ENCODE measurements at regions not wholly inside any gene's neighbourhood (a gene's known extent, or its start where the extent isn't known, plus 50 kb on each side); places are given as distances from the start of the nearest gene placed in this dataset.

DNA sequence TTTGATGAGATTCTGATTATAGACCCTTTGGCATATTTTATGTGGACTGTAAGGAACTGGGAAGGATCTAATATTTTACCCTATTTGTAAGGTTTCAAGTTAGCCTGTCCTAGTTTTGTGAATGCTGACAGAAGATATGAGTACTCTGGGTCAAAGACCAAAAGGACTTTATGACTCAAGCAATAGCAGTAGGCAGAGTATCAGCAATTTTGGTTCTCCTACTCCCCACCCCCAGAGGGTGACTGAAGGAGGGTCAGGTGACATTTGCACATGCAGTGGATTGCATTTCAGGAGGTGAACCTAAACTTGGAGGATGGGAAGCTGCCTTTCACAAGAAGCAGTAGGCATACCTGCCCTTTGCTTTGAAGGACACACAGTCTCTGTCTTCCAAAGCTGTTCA lies 84.0 kb upstream of the KLF6 start:
- no peaks in the 10 kb centered on the region for H3K36me3 ChIP-seq (ENCODE audit: control insufficient read depth, insufficient read depth, low read length)
- no peaks in the 10 kb centered on the region for H3K36me3 Mint-ChIP-seq (ENCODE audit: insufficient read depth, unreplicated experiment)
- intact Hi-C loops (cut with micrococcal nuclease; ENCODE audit: unreplicated experiment): no loop called here
- no peaks in the 10 kb centered on the region for H3K27me3 Mint-ChIP-seq (ENCODE audit: insufficient read depth, unreplicated experiment)
- TF ChIP-seq, protein P1, sequence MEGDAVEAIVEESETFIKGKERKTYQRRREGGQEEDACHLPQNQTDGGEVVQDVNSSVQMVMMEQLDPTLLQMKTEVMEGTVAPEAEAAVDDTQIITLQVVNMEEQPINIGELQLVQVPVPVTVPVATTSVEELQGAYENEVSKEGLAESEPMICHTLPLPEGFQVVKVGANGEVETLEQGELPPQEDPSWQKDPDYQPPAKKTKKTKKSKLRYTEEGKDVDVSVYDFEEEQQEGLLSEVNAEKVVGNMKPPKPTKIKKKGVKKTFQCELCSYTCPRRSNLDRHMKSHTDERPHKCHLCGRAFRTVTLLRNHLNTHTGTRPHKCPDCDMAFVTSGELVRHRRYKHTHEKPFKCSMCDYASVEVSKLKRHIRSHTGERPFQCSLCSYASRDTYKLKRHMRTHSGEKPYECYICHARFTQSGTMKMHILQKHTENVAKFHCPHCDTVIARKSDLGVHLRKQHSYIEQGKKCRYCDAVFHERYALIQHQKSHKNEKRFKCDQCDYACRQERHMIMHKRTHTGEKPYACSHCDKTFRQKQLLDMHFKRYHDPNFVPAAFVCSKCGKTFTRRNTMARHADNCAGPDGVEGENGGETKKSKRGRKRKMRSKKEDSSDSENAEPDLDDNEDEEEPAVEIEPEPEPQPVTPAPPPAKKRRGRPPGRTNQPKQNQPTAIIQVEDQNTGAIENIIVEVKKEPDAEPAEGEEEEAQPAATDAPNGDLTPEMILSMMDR (IDR thresholded peaks at IDR 0.05; ENCODE audit: insufficient read depth in 1 of 2, low read depth in 1 of 2, low read length in 1 of 2, severe bottlenecking in 1 of 2, unreplicated experiment in 1 of 2): no peak
- H3K4me3 Mint-ChIP-seq (ENCODE audit: unreplicated experiment): no peak overlapping the region
- no peaks in the 10 kb centered on the region for H3K9me3 ChIP-seq
- peak overlapping the region; percentile 38 for H3K27ac Mint-ChIP-seq (ENCODE audit: unreplicated experiment)
- no peaks in the 10 kb centered on the region for H3K27me3 ChIP-seq (replicated peaks; ENCODE audit: control insufficient read depth, insufficient read depth, low read length)
- H3K4me3 ChIP-seq (ENCODE audit: low read depth, low read length): no peak overlapping the region
- peaks cover 32% of the 10 kb centered on the region for H3K4me1 Mint-ChIP-seq (ENCODE audit: low read depth, unreplicated experiment)
- CTCF ChIA-PET: no interaction called here
- POLR2A ChIA-PET: no interaction called here
- peaks cover 29% of the 10 kb centered on the region for H3K4me1 ChIP-seq
- BruUV-seq (replicated peaks): no TSS peak
- H3K9me3 Mint-ChIP-seq (ENCODE audit: unreplicated experiment): no peaks in the 10 kb centered on the region
- DNase-seq: peak in 1 of 2 experiments; percentile 48

DNA sequence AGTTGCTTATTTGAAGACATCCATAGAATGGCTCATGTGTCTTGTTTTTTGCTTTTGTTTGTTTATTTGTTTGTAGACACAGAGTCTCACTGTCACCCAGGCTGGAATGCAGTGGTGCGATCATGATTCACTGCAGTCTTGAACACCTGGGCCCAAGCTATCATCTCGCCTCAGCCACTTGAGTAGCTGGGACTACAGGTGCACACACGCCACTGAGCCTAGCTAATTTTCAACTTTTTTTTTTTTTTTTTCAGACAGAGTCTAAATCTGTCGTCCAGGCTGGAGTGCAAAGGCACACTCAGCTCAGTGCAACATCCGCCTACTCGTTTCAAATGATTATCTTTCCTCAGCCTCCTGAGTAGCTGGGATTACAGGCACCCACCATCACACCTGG lies 83.3 kb upstream of the KLF6 start:
- ChIA-PET CTCF (no interaction called here), POLR2A (no interaction called here)
- Mint-ChIP-seq H3K27ac (ENCODE audit: unreplicated experiment) (no peak overlapping the region), H3K36me3 (ENCODE audit: insufficient read depth, unreplicated experiment) (no peaks in the 10 kb centered on the region), H3K9me3 (ENCODE audit: unreplicated experiment) (no peaks in the 10 kb centered on the region), H3K4me1 (ENCODE audit: low read depth, unreplicated experiment) (peaks cover 30% of the 10 kb centered on the region), H3K4me3 (ENCODE audit: unreplicated experiment) (no peak overlapping the region), H3K27me3 (ENCODE audit: insufficient read depth, unreplicated experiment) (no peaks in the 10 kb centered on the region)
- no peak for DNase-seq
- Histone ChIP-seq H3K36me3 (ENCODE audit: control insufficient read depth, insufficient read depth, low read length) (no peaks in the 10 kb centered on the region), H3K9me3 (no peaks in the 10 kb centered on the region), H3K4me3 (ENCODE audit: low read depth, low read length) (no peak overlapping the region), H3K27me3 (replicated peaks; ENCODE audit: control insufficient read depth, insufficient read depth, low read length) (no peaks in the 10 kb centered on the region), H3K4me1 (peaks cover 24% of the 10 kb centered on the region)
- no TSS peak for BruUV-seq (replicated peaks)
- TF ChIP-seq, protein P1 (IDR thresholded peaks at IDR 0.05; ENCODE audit: insufficient read depth in 1 of 2, low read depth in 1 of 2, low read length in 1 of 2, severe bottlenecking in 1 of 2, unreplicated experiment in 1 of 2): no peak
- intact Hi-C loops (cut with micrococcal nuclease; ENCODE audit: unreplicated experiment): no loop called here

DNA sequence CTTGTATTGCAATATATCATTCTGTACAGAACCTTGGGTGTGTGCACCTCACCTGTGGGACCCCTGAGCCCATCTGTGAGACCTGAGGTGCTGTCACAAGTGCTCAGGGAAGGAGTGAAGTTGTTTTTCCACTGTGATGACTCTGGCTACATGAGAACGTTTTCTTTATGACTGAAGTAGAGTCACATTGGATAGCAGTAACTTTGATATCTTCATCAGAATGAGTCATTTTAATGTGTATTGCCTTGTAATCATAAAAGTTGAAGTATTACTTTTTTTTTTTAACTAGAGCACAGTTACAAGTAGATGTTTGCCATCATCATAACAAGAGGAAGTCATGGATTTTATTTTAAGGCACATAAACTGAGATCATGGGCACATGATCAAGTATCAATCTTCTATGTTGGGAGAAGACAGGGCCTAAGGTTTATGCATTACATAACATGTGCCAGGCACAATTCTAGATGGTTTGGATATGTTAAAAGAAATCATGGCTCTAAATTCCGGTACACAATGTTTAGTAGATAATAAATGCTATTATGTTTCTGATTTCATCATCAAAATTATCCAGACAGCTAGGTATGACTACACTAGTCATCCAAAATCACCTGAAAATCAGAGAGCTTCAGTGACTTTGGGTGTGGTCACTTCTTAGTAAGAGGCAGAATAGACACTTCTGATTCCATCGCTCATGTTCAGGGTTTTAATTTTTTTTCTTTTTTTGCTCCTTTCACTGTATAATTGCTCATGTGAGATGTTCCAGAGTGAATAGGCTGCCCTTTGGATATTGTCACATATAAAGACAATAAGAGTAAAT lies 82.7 kb upstream of the KLF6 start:
- Mint-ChIP-seq H3K27ac (ENCODE audit: unreplicated experiment) (no peak overlapping the region), H3K4me1 (ENCODE audit: low read depth, unreplicated experiment) (peaks cover 24% of the 10 kb centered on the region), H3K27me3 (ENCODE audit: insufficient read depth, unreplicated experiment) (no peaks in the 10 kb centered on the region), H3K9me3 (ENCODE audit: unreplicated experiment) (no peaks in the 10 kb centered on the region), H3K4me3 (ENCODE audit: unreplicated experiment) (no peak overlapping the region), H3K36me3 (ENCODE audit: insufficient read depth, unreplicated experiment) (no peaks in the 10 kb centered on the region)
- ChIA-PET CTCF (no interaction called here), POLR2A (no interaction called here)
- H3K36me3 ChIP-seq (ENCODE audit: control insufficient read depth, insufficient read depth, low read length): no peaks in the 10 kb centered on the region
- BruUV-seq (replicated peaks): no TSS peak
- H3K4me3 ChIP-seq (ENCODE audit: low read depth, low read length): no peak overlapping the region
- H3K4me1 ChIP-seq: peaks cover 24% of the 10 kb centered on the region
- intact Hi-C loops (cut with micrococcal nuclease; ENCODE audit: unreplicated experiment): no loop called here
- no peaks in the 10 kb centered on the region for H3K27me3 ChIP-seq (replicated peaks; ENCODE audit: control insufficient read depth, insufficient read depth, low read length)
- H3K9me3 ChIP-seq: no peaks in the 10 kb centered on the region
- TF ChIP-seq, protein P1 (IDR thresholded peaks at IDR 0.05; ENCODE audit: insufficient read depth in 1 of 2, low read depth in 1 of 2, low read length in 1 of 2, severe bottlenecking in 1 of 2, unreplicated experiment in 1 of 2): no peak
- no peak for DNase-seq
